ENCODE measurements at regions not wholly inside any gene's neighbourhood (a gene's known extent, or its start where the extent isn't known, plus 50 kb on each side); places are given as distances from the start of the nearest gene placed in this dataset.

DNA sequence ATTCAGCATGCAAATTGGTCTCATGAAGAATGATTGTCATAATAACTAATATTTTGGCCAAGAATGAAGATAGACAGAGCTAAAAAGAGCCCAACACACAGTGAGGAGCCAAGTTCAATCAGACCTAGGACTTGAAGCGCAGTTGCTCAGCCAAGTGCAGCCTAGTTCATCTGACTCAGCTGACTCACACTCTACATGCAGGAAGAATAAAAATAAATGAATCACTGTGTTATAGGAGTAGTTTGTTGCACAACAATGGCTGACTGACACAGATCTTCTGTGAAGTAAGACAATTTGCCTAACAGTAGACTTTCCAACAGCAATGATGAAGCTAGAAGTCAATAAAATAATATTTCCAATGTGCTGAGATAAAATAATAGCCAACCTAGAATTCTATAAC is 261.5 kb downstream of the CEMIP2 start:
- intact Hi-C loops (cut with micrococcal nuclease) = no loop called here
- ChIA-PET POLR2A (no interaction called here), CTCF (no interaction called here)
- TF ChIP-seq CTCF (IDR thresholded peaks at IDR 0.05) = no peak
- Mint-ChIP-seq H3K27ac (no peak overlapping the region), H3K36me3 (ENCODE audit: low read depth) (no peaks in the 10 kb centered on the region), H3K4me3 (no peak overlapping the region), H3K9me3 (no peaks in the 10 kb centered on the region), H3K4me1 (no peaks in the 10 kb centered on the region), H3K27me3 (peaks cover 3% of the 10 kb centered on the region)
- ATAC-seq (ENCODE audit: low read depth) (no peak), DNase-seq (no peak)

GRCh38 chr9:71504636-71505035 is 263.7 kb downstream of the CEMIP2 start:
- no peaks in the 10 kb centered on the region for H3K4me1 Mint-ChIP-seq
- no peak overlapping the region for H3K27ac Mint-ChIP-seq
- H3K36me3 Mint-ChIP-seq (ENCODE audit: low read depth) = no peaks in the 10 kb centered on the region
- ATAC-seq (ENCODE audit: low read depth) (no peak), DNase-seq (no peak)
- no peaks in the 10 kb centered on the region for H3K9me3 Mint-ChIP-seq
- no peak for TF ChIP-seq CTCF (IDR thresholded peaks at IDR 0.05)
- CTCF ChIA-PET = no interaction called here
- intact Hi-C loops (cut with micrococcal nuclease) = no loop called here
- H3K4me3 Mint-ChIP-seq = no peak overlapping the region
- POLR2A ChIA-PET = no interaction called here
- peaks cover 3% of the 10 kb centered on the region for H3K27me3 Mint-ChIP-seq

DNA sequence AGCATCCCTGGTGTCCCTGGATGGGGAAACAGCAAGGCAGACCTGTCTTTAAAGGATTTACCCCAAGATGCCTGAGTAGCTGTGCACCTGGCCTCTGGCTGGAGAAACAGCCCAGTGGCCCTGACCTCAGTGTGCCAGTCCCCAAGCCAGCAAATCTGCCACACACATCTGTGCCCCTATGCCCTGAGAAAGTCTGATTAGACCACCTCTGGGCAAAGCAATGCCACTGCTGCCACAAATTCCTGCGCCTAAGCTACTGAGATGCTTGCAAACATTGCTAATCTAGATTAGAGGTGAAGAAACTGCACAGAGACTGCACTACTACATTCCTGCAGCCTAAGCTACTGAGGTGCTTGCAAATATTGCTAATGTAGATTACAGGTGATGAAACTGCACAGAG is 269.6 kb downstream of the CEMIP2 start:
- no peak overlapping the region for H3K4me3 Mint-ChIP-seq
- peaks cover 5% of the 10 kb centered on the region for H3K9me3 Mint-ChIP-seq
- TF ChIP-seq CTCF (IDR thresholded peaks at IDR 0.05) = no peak
- no peaks in the 10 kb centered on the region for H3K36me3 Mint-ChIP-seq (ENCODE audit: low read depth)
- DNase-seq (no peak), ATAC-seq (ENCODE audit: low read depth) (no peak)
- POLR2A ChIA-PET = no interaction called here
- no peaks in the 10 kb centered on the region for H3K4me1 Mint-ChIP-seq
- H3K27ac Mint-ChIP-seq = no peak overlapping the region
- CTCF ChIA-PET = no interaction called here
- intact Hi-C loops (cut with micrococcal nuclease) = no loop called here
- peaks cover 5% of the 10 kb centered on the region for H3K27me3 Mint-ChIP-seq

GRCh38 chr9:71490810-71491209 is 277.5 kb downstream of the CEMIP2 start:
- H3K4me3 Mint-ChIP-seq = no peak overlapping the region
- ChIA-PET CTCF (no interaction called here), POLR2A (no interaction called here)
- H3K4me1 Mint-ChIP-seq = no peaks in the 10 kb centered on the region
- no peaks in the 10 kb centered on the region for H3K36me3 Mint-ChIP-seq (ENCODE audit: low read depth)
- no peak overlapping the region for H3K27ac Mint-ChIP-seq
- intact Hi-C loops (cut with micrococcal nuclease) = no loop called here
- no peak for ATAC-seq (ENCODE audit: low read depth)
- H3K9me3 Mint-ChIP-seq = no peaks in the 10 kb centered on the region
- DNase-seq = no peak
- peaks cover 35% of the 10 kb centered on the region for H3K27me3 Mint-ChIP-seq
- no peak for TF ChIP-seq CTCF (IDR thresholded peaks at IDR 0.05)

GRCh38 chr9:71487061-71487460 is 281.3 kb downstream of the CEMIP2 start:
- ATAC-seq (ENCODE audit: low read depth) (no peak), DNase-seq (no peak)
- Mint-ChIP-seq H3K4me3 (no peak overlapping the region), H3K4me1 (no peaks in the 10 kb centered on the region), H3K27ac (no peak overlapping the region), H3K27me3 (peaks cover 30% of the 10 kb centered on the region), H3K36me3 (ENCODE audit: low read depth) (no peaks in the 10 kb centered on the region), H3K9me3 (no peaks in the 10 kb centered on the region)
- intact Hi-C loops (cut with micrococcal nuclease) = no loop called here
- ChIA-PET POLR2A (no interaction called here), CTCF (no interaction called here)
- TF ChIP-seq CTCF (IDR thresholded peaks at IDR 0.05) = no peak
